ENCODE measurements at regions not wholly inside any gene's neighbourhood (a gene's known extent, or its start where the extent isn't known, plus 50 kb on each side); places are given as distances from the start of the nearest gene placed in this dataset.

GRCh38 chr7:68119411-68119810, 1122.8 kb downstream of the TYW1 start:
- Histone ChIP-seq H3K4me3 (ENCODE audit: low read length) (no peak overlapping the region), H3K9me3 (ENCODE audit: control insufficient read depth, insufficient read depth, low read length) (peaks cover 10% of the 10 kb centered on the region), H3K4me1 (ENCODE audit: control insufficient read depth, insufficient read depth, low read length) (no peaks in the 10 kb centered on the region), H3K27ac (ENCODE audit: low read length) (no peak overlapping the region), H3K27me3 (ENCODE audit: control insufficient read depth, insufficient read depth, low read length) (no peaks in the 10 kb centered on the region), H3K36me3 (ENCODE audit: control insufficient read depth, insufficient read depth, low read length) (no peaks in the 10 kb centered on the region)
- WGBS (ENCODE audit: insufficient coverage, insufficient read length) = no CpG with 5 or more reads among the region's 5 CpGs
- no peak for DNase-seq (ENCODE audit: low read depth, low spot score)

GRCh38 chr7:68121056-68121455, 1124.4 kb downstream of the TYW1 start:
- Histone ChIP-seq H3K4me3 (ENCODE audit: low read length) (no peak overlapping the region), H3K27me3 (ENCODE audit: control insufficient read depth, insufficient read depth, low read length) (no peaks in the 10 kb centered on the region), H3K27ac (ENCODE audit: low read length) (no peak overlapping the region), H3K9me3 (ENCODE audit: control insufficient read depth, insufficient read depth, low read length) (peaks cover 11% of the 10 kb centered on the region), H3K4me1 (ENCODE audit: control insufficient read depth, insufficient read depth, low read length) (no peaks in the 10 kb centered on the region), H3K36me3 (ENCODE audit: control insufficient read depth, insufficient read depth, low read length) (no peaks in the 10 kb centered on the region)
- DNase-seq (ENCODE audit: low read depth, low spot score) = no peak

DNA sequence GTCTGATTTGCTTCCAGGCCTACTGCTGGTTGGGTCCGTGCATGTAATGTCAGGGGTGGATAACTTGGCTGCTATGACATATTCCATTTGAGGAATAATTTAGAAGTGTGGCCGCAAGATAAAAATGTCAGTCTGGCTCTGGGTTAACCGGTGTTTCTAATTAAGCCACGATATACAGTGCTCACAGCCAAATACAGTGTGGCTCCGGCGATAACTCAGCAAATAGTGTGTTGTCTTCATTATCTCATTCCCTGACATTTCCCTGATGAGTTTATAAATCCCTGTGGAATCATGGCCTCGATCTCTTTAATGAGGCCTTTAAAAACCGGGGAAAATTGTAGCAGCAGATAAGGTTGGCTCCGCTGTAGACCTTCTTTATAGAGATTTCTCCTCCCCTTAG, 1125.0 kb downstream of the TYW1 start:
- Histone ChIP-seq H3K4me1 (ENCODE audit: control insufficient read depth, insufficient read depth, low read length) (no peaks in the 10 kb centered on the region), H3K9me3 (ENCODE audit: control insufficient read depth, insufficient read depth, low read length) (peaks cover 11% of the 10 kb centered on the region), H3K27me3 (ENCODE audit: control insufficient read depth, insufficient read depth, low read length) (no peaks in the 10 kb centered on the region), H3K4me3 (ENCODE audit: low read length) (no peak overlapping the region), H3K27ac (ENCODE audit: low read length) (no peak overlapping the region), H3K36me3 (ENCODE audit: control insufficient read depth, insufficient read depth, low read length) (no peaks in the 10 kb centered on the region)
- WGBS (ENCODE audit: insufficient coverage, insufficient read length) = no CpG with 5 or more reads among the region's 9 CpGs
- no peak for DNase-seq (ENCODE audit: low read depth, low spot score)

GRCh38 chr7:68122801-68123200, 1126.2 kb downstream of the TYW1 start:
- H3K4me1 ChIP-seq (ENCODE audit: control insufficient read depth, insufficient read depth, low read length) = no peaks in the 10 kb centered on the region
- no peak for DNase-seq (ENCODE audit: low read depth, low spot score)
- H3K27me3 ChIP-seq (ENCODE audit: control insufficient read depth, insufficient read depth, low read length) = no peaks in the 10 kb centered on the region
- H3K9me3 ChIP-seq (ENCODE audit: control insufficient read depth, insufficient read depth, low read length) = peaks cover 11% of the 10 kb centered on the region
- no peak overlapping the region for H3K27ac ChIP-seq (ENCODE audit: low read length)
- H3K4me3 ChIP-seq (ENCODE audit: low read length) = no peak overlapping the region
- no CpG with 5 or more reads among the region's 8 CpGs for WGBS (ENCODE audit: insufficient coverage, insufficient read length)
- no peaks in the 10 kb centered on the region for H3K36me3 ChIP-seq (ENCODE audit: control insufficient read depth, insufficient read depth, low read length)

DNA sequence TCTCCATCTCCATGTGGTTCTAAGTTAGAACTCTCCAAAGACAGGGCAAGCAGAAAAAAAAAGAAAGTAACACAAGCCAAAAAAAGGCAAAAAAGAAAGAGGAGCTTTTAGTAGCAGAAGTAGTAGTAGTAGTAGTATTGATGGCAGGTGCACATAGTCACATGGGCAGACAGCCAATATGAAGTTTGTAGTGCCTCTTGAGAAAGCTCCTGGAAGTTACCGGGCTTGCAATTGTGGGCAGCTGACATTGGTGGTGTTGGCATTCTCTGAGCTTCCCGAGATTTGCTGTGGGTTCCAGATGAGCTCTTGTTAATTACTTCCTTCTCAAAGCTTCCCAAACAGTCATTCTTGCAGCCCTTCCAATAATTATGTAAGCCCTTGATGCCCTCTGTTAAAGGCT, 1128.5 kb downstream of the TYW1 start:
- no peaks in the 10 kb centered on the region for H3K36me3 ChIP-seq (ENCODE audit: control insufficient read depth, insufficient read depth, low read length)
- DNase-seq (ENCODE audit: low read depth, low spot score) = no peak
- H3K27me3 ChIP-seq (ENCODE audit: control insufficient read depth, insufficient read depth, low read length) = no peaks in the 10 kb centered on the region
- peaks cover 9% of the 10 kb centered on the region for H3K9me3 ChIP-seq (ENCODE audit: control insufficient read depth, insufficient read depth, low read length)
- H3K4me1 ChIP-seq (ENCODE audit: control insufficient read depth, insufficient read depth, low read length) = no peaks in the 10 kb centered on the region
- H3K4me3 ChIP-seq (ENCODE audit: low read length) = no peak overlapping the region
- WGBS (ENCODE audit: insufficient coverage, insufficient read length) = no CpG with 5 or more reads among the region's 2 CpGs
- H3K27ac ChIP-seq (ENCODE audit: low read length) = no peak overlapping the region

DNA sequence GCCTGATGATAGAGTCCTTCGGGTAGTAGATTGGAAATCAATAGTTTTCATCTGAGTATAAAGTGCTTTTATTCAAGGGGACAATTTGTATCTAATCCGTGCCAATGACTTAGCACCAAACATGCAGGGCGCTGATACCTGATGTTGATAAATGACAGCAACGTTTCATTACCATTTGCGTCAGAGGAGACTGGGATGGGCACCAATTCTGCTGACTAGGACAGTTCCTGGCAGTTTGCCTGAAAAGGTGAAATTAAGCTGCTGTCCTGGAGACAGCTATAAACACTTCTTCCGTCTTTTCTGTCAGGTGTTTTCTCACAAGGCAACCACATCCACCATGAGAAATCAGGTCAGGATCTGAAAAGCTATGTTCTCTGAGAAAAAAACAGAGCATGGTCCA, 1136.4 kb downstream of the TYW1 start:
- no CpG with 5 or more reads among the region's 6 CpGs for WGBS (ENCODE audit: insufficient coverage, insufficient read length)
- no peak overlapping the region for H3K27ac ChIP-seq (ENCODE audit: low read length)

DNA sequence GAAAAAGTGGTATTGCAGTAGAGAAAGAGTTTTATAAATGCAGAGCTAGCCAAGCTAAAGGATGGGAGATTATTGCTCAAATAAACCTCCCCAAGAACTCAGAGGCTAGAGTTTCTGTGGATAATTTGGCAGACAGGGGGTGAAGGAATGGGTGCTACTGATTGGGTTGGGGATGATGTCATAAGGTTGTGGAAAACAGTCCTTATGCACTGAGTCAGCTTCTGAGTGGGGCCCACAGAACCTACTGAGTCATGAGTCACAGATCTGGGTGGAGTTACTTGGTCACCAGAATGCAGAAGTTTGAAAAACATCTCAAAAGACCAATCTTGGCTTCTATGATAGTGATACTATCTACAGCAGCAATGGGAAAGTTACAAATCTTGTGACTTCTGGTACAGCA, 1146.7 kb downstream of the TYW1 start:
- no peaks in the 10 kb centered on the region for H3K27me3 ChIP-seq (ENCODE audit: control insufficient read depth, insufficient read depth, low read length)
- H3K27ac ChIP-seq (ENCODE audit: low read length) = no peak overlapping the region
- H3K4me3 ChIP-seq (ENCODE audit: low read length) = no peak overlapping the region
- DNase-seq (ENCODE audit: low read depth, low spot score) = no peak
- peaks cover 1% of the 10 kb centered on the region for H3K9me3 ChIP-seq (ENCODE audit: control insufficient read depth, insufficient read depth, low read length)
- H3K4me1 ChIP-seq (ENCODE audit: control insufficient read depth, insufficient read depth, low read length) = no peaks in the 10 kb centered on the region
- no peaks in the 10 kb centered on the region for H3K36me3 ChIP-seq (ENCODE audit: control insufficient read depth, insufficient read depth, low read length)

More for the DNA sequence above, 1136.4 kb downstream of the TYW1 start:
- DNase-seq (ENCODE audit: low read depth, low spot score) = no peak
- Histone ChIP-seq H3K36me3 (ENCODE audit: control insufficient read depth, insufficient read depth, low read length) (no peaks in the 10 kb centered on the region), H3K27me3 (ENCODE audit: control insufficient read depth, insufficient read depth, low read length) (no peaks in the 10 kb centered on the region), H3K9me3 (ENCODE audit: control insufficient read depth, insufficient read depth, low read length) (peaks cover under 1% of the 10 kb centered on the region; the same call in 1 of the 2 replicates), H3K4me1 (ENCODE audit: control insufficient read depth, insufficient read depth, low read length) (no peaks in the 10 kb centered on the region), H3K4me3 (ENCODE audit: low read length) (no peak overlapping the region)

DNA sequence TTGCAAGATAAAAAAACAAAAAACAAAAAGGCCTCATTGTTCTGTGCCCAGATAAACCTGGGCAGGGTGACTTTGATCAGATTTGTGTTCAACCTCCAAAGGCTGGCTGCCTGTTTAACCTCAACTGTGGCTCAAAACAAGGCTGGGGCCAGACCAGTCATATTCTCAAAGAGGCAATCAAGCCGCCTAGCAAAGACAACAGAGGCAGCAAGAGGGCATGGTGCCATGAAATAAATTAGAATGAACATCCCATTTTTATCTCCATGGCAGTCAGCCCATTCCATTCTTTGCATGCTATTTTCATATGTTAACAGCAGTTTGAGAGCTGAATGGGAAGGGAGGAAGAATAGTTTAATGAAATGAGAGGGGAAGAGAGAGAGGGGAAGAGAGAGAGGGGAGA, 1150.3 kb downstream of the TYW1 start:
- no CpG with 5 or more reads among the region's 1 CpG for WGBS (ENCODE audit: insufficient coverage, insufficient read length)
- no peak overlapping the region for H3K4me3 ChIP-seq (ENCODE audit: low read length)
- H3K36me3 ChIP-seq (ENCODE audit: control insufficient read depth, insufficient read depth, low read length) = no peaks in the 10 kb centered on the region
- no peak for DNase-seq (ENCODE audit: low read depth, low spot score)
- H3K27ac ChIP-seq (ENCODE audit: low read length) = no peak overlapping the region
- H3K9me3 ChIP-seq (ENCODE audit: control insufficient read depth, insufficient read depth, low read length) = peaks cover 2% of the 10 kb centered on the region
- no peaks in the 10 kb centered on the region for H3K27me3 ChIP-seq (ENCODE audit: control insufficient read depth, insufficient read depth, low read length)
- no peaks in the 10 kb centered on the region for H3K4me1 ChIP-seq (ENCODE audit: control insufficient read depth, insufficient read depth, low read length)

- DNase-seq (ENCODE audit: low read depth, low spot score) = no peak
- Histone ChIP-seq H3K36me3 (ENCODE audit: control insufficient read depth, insufficient read depth, low read length) (no peaks in the 10 kb centered on the region), H3K4me1 (ENCODE audit: control insufficient read depth, insufficient read depth, low read length) (no peaks in the 10 kb centered on the region), H3K4me3 (ENCODE audit: low read length) (no peak overlapping the region), H3K9me3 (ENCODE audit: control insufficient read depth, insufficient read depth, low read length) (peaks cover 4% of the 10 kb centered on the region), H3K27me3 (ENCODE audit: control insufficient read depth, insufficient read depth, low read length) (no peaks in the 10 kb centered on the region), H3K27ac (ENCODE audit: low read length) (no peak overlapping the region)
- no CpG with 5 or more reads among the region's 3 CpGs for WGBS (ENCODE audit: insufficient coverage, insufficient read length)
These were observed 1151.1 kb downstream of the TYW1 start for GRCh38 chr7:68147614-68148238.

DNA sequence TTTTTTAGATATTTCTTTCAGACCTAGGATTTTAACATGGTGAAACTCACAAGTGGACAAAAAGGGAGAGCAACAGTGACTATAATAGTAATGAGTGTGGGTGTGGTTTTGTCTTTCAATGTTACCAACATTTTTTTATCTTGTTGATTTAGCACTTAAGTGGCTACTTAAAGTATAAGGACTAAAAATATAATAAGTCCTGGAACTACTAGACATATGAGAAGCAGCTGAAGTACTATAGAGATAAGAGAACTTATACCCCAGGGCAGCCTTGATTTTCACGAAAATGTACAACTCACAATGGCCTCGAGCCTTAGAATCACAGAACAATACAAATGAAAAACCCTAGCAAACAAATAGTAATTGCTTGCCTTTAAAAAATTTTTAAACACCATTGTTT, 1151.8 kb downstream of the TYW1 start:
- Histone ChIP-seq H3K9me3 (ENCODE audit: control insufficient read depth, insufficient read depth, low read length) (peaks cover 4% of the 10 kb centered on the region), H3K36me3 (ENCODE audit: control insufficient read depth, insufficient read depth, low read length) (no peaks in the 10 kb centered on the region), H3K27ac (ENCODE audit: low read length) (no peak overlapping the region), H3K4me1 (ENCODE audit: control insufficient read depth, insufficient read depth, low read length) (no peaks in the 10 kb centered on the region), H3K4me3 (ENCODE audit: low read length) (no peak overlapping the region), H3K27me3 (ENCODE audit: control insufficient read depth, insufficient read depth, low read length) (no peaks in the 10 kb centered on the region)
- DNase-seq (ENCODE audit: low read depth, low spot score) = no peak
- no CpG with 5 or more reads among the region's 2 CpGs for WGBS (ENCODE audit: insufficient coverage, insufficient read length)

- no peak overlapping the region for H3K27ac ChIP-seq (ENCODE audit: low read length)
- H3K4me1 ChIP-seq (ENCODE audit: control insufficient read depth, insufficient read depth, low read length) = no peaks in the 10 kb centered on the region
- peaks cover 6% of the 10 kb centered on the region for H3K9me3 ChIP-seq (ENCODE audit: control insufficient read depth, insufficient read depth, low read length)
- no peak for DNase-seq (ENCODE audit: low read depth, low spot score)
- no peaks in the 10 kb centered on the region for H3K27me3 ChIP-seq (ENCODE audit: control insufficient read depth, insufficient read depth, low read length)
- no peak overlapping the region for H3K4me3 ChIP-seq (ENCODE audit: low read length)
- H3K36me3 ChIP-seq (ENCODE audit: control insufficient read depth, insufficient read depth, low read length) = no peaks in the 10 kb centered on the region
- no CpG with 5 or more reads among the region's 2 CpGs for WGBS (ENCODE audit: insufficient coverage, insufficient read length)
These were observed 1155.6 kb downstream of the TYW1 start for GRCh38 chr7:68152205-68152604.

All from iPS DF 6.9 (cell line).